WTC11 (cell line): ENCODE measurements at regions not wholly inside any gene's neighbourhood (a gene's known extent, or its start where the extent isn't known, plus 50 kb on each side); places are given as distances from the start of the nearest gene placed in this dataset.

Experiments used
- CTCF ChIP-seq: fragments of 200-600 bp; IDR thresholded peaks from 2 replicates; pipeline ENCODE4 v1.8.0; 2022; ENCODE audit warnings: antibody characterized with exemption
- FOXJ3 ChIP-seq: sonication (generic); formaldehyde crosslinking; IDR thresholded peaks from 2 replicates; pipeline ENCODE4 v1.9.0; 2021; ENCODE audit warnings: missing genetic modification reagents, mild to moderate bottlenecking, borderline replicate concordance
- IRF2 ChIP-seq: sonication (generic); formaldehyde crosslinking; IDR thresholded peaks from 2 replicates; pipeline ENCODE4 v1.8.0; 2022; ENCODE audit warnings: low read depth, missing genetic modification reagents, borderline replicate concordance
- TF ChIP-seq, protein P1 (sequence below): sonication (generic); formaldehyde crosslinking; IDR thresholded peaks from 2 replicates; pipeline ENCODE4 v1.8.0; 2022; ENCODE audit warnings: mild to moderate bottlenecking, missing genetic modification reagents

DNA sequence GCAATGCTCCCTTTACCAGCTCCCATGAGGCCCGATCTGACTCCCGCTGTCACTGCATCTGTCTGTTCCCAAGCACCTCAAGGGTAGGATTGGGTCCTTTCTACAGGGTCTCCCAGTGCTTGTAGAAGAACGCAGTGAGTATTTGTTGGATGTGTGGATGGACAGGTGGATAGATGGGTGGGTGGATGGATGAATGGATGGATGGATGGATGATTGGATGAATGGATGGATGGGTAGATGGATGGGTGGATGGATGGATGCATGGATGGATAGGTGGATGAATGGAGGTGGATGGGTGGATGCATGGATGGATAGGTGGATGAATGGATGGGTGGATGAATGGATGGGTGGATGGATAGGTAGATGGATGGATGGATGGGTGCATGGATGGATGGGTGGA, 91.6 kb downstream of the HS1BP3 start:
- TF ChIP-seq IRF2 (no peak), CTCF (no peak), FOXJ3 (CRISPR knock-in tag) (no peak)
- TF ChIP-seq, protein P1, sequence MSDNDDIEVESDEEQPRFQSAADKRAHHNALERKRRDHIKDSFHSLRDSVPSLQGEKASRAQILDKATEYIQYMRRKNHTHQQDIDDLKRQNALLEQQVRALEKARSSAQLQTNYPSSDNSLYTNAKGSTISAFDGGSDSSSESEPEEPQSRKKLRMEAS (CRISPR knock-in tag), result no peak
